Middle frontal gyrus (tissue), 1 donor: ENCODE measurements at regions not wholly inside any gene's neighbourhood (a gene's known extent, or its start where the extent isn't known, plus 50 kb on each side); places are given as distances from the start of the nearest gene placed in this dataset.

ENCODE experiments used
- DNase-seq: peaks from one replicate; pipeline ENCODE4 v3.0.0-alpha.2; 2015; ENCODE audit warnings: low spot score; ENCODE audit errors: extremely low spot score

DNA sequence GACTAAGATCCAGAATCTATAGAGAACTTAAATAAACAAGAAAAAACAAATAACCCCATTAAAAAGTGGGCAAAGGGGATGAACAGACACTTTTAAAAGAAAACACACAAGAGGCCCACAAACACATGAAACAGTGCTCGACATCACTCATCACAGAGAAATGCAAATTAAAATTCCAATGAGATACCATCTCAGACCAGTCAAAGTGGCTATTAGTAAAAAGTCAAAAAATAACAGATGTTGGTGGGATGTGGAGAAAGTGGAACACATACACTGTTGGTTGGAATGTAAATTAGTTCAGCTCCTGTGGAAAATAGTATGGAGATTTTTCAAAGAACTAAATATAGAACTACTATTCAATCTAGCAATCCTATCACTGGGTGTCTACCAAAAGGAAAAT is 143.1 kb downstream of the IFI44 start:
- DNase-seq: no peak

DNA sequence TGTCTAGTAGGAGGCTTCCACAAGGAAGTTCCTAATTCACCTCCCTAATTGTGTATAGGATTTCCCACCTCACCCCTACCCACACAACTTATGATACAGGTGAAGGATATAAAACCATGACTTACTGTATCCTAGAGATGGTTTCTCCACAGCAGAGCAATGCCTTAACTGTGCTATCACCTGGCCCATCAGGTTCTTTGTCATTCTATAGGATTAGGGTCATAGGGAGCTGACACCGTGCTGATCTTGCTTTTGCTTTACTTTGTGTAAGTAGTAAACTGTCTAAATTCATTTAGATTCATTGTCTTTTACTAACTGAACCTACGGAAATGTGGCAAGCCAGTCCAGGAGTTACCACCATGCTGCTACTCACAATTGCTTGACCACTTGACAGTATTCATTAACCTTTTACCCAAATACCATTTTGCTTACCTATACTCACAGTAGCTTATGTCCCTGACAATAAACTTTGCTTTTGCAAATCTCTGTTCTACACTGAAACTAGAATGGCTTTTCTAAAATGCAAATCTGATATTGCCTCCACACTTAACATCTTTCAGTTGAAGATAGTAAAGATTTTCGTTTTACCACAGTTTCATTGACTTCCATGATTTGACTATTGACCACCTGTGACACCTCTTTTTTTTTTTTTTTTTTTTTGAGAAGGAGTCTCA is 147.6 kb downstream of the IFI44 start:
- no peak for DNase-seq

DNA sequence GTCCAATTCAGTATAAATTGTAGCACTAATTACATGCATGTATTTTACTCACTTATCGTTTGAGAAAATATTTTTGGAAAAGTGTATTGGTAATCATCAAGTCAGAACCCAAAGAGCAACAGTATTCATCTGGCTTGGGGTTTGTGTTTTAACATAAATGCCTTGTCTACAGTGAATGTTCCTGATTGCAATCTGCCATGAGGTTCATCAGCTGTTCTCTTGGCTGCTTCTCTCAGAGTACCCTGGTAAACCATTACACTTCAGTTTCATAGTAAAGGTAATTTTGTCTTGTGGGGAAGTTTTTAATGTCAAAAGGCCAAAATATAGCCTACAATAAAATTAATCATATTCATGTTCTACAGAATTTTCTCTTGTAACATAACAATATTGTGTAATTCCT is 150.3 kb downstream of the IFI44 start:
- no peak for DNase-seq

DNA sequence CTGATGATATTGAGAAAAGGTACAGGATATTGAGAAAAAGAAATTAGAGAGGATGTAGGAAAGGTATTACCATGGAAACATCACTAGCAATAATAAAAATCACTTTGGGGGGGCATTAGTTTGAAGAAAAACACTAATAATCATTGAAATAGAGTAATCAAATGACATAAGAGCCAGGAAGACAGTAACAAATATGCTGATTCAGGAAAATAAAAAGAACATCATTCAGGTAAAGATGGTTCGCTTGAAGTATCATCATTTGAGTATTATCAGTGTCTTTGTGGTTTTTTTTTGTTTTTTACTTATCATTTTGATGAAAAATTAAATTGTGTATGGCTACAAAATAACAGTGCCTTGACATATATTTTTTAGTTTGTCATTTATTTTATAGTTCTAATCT is 164.5 kb downstream of the IFI44 start:
- no peak for DNase-seq

DNA sequence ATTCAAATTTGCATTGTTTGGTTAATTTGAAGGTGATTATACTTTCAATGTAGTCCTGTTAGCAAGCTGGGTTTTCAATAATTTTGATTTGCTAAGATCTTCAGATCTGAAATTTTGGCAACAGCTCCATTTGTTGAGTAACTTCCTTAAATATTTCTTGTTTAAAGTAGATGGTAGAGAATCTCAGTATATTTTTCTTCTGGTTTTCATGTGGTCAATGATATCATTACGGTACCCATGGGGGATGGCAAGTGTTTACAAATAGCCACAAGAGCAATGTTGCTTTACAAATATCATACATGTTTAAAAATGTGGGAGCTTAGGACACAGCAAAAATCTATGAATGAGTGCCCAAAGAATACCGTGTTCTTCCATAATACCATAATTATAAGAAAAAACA is 175.9 kb downstream of the IFI44 start:
- DNase-seq: no peak

DNA sequence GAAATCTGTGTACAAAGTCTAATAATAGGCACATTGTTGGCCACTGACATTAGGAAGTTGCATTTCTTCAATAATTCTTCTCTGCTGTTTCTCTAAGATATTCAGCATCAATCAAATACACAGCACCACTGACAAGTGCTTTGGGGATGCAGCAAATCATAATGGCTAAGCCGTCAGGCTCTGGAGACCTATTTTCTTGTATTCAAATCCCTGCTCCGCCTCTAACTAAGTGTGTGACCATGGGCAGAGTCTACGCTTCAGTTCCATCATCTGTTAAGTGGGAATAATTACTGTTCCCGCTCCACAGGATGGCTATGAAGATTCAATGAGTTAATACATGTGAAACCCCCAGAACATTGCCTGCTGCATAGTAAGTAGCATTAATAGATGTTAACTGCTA is 176.9 kb downstream of the ADGRL4 start:
- no peak for DNase-seq

DNA sequence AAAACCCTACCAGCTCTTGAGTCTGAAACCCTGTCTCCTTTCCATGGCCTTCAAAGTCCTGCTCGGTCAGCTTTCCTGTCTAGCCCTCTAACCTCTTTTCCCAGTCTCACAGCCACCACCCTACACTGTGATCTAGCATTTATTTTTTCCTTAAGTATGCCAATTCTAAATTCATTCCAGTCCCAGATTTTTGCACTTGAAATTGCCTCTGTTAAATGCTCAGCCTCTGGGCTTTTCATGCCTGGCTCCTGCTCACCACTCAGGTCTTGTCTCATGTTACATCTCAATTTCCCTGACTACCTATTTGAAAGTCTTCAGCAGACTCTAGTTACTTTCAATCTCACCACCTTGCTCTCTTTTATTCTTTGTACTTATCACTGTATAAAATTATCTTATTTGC is 176.2 kb downstream of the ADGRL4 start:
- DNase-seq: no peak

DNA sequence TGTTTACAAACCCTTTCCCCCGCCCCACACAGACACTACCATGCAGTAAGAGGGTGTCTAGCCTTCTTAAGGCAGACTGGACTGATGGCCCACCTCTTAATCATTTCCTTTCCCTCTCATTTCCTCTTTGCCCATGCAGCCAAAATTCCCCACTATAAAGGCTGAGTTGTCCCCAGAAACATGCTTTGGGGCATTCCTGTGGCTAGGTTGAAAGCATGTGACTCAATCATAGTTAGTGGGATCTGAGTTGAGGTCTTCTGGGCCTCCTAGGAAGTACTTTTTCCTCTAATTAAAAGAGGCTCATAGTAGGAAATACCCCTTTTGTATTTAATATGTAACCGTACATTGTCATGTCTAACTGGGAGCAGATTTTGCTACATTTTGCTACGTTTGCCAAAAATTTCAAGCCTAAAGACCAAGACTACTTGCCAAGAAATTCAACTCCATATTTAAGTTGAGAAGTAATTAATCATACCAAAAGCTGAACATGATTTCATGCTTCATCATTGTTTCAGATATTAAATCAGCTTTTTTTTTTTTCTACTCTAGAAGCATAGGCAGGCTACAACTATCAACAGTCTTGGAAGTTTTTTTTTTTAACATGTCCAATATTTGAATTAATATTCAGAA is 174.7 kb downstream of the ADGRL4 start:
- no peak for DNase-seq

DNA sequence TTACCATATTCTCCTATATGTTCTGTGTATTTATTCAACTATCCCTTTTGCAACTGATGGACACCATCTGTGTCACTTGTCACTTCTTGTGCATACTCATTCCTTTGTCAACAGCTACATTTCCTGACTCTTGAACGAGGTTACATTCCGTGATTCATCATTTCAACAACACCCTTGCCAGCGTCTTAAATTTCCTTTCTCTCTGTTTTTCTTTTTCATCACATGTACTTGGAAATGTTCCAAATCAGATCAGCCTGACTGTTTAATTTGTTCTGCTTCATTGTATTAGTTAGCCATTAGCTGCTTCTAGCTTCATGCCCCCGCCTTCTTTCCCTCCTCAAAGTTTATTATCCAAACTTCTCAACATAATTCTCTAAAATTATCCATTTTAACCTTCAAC is 173.0 kb downstream of the ADGRL4 start:
- DNase-seq: no peak

DNA sequence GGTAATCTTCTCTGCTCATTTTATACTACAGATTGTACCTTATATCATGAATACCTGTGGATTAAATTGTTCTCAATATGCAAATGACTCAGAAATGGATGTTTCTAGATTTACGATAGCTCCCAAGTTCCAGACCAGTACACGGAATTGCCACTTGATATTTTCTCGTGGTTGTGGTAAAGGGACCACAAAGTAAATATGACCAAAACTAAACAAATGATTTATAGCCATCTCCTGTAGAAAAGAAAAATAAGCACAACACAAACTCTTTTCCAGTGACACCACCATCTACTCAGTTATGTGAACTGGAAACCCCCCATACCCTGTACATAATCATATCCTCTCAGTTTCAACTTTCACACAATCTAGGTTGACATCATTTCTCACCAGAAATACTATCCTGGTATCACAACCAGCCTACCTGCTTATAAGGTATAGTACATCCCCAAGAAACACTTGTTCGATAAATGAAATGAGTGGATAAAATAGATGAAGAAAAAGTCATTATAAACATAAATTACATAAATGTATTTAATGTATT is 172.3 kb downstream of the ADGRL4 start:
- no peak for DNase-seq

DNA sequence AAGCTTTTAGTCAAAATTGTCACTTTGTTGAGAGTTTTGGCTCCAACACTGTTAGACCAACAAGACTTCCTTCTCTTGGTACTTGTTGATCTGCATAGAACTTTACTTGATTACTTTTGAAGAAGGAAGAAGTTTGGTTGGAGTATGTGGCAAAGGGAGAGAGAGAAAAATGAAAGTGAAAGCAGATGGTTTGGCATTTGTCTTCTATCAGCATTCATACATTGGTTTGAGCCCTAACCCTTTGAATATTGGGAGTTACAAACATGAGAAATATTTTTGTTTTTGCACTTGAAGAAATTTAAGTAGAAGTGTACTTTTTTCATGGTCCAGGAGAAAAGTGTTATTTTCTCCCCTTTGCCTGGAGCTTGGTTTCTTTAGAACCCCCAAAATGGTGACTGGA is 169.8 kb downstream of the ADGRL4 start:
- DNase-seq: no peak

DNA sequence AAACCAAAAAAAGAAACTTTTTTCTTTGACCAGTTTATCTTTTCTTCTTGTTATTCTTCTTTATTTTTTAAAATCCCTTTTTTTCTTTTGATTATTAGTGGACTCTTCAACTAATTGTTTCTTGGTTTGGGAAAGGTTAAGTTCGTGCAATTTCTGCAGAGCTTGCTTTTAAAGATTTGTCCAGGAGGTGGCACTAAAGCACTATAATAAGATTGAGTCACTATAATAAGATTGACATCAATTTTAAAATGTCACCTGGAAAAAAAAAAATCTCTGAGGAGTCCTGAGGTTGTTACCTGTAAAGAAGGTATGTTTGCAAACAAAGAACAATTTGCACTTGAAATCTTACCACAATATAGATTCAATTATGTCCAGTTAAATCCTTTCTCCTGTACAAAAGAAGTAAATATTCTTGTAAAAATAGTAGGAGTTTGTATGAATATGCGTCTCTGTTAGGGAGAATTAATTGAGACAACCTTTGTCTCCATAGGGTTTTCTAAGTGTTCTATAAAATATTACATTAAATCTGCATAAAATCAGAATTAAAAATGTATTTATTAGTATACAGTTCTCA is 166.7 kb downstream of the ADGRL4 start:
- peak; percentile 13 for DNase-seq
